ENCODE measurements at regions not wholly inside any gene's neighbourhood (a gene's known extent, or its start where the extent isn't known, plus 50 kb on each side); places are given as distances from the start of the nearest gene placed in this dataset.

- Histone ChIP-seq H3K4me1 (peaks cover 0 to 3% (median 0%) of the 10 kb centered on the region in 9 donors), H3K27me3 (no peaks in the 10 kb centered on the region), H3K27ac (no peak overlapping the region), H3K36me3 (no peaks in the 10 kb centered on the region), H3K4me3 (no peak overlapping the region), H3K9me3 (no peaks in the 10 kb centered on the region)
- no peak for DNase-seq
- no peak for TF ChIP-seq CTCF (IDR thresholded peaks at IDR 0.05)
- 87 to 91% methylated on average over 2 of the region's 2 CpGs for WGBS, 2 donors
- ATAC-seq: no peak
- intact Hi-C loops (cut with DNase I): no loop called here
Observed at GRCh38 chr6:154561750-154562149, 51.3 kb upstream of the CNKSR3 start.

GRCh38 chr6:154565331-154565730 is 54.8 kb upstream of the CNKSR3 start:
- no peak for TF ChIP-seq CTCF (IDR thresholded peaks at IDR 0.05)
- Histone ChIP-seq H3K36me3 (no peaks in the 10 kb centered on the region), H3K4me3 (no peak overlapping the region), H3K4me1 (peaks cover 0 to 8% (median 0%) of the 10 kb centered on the region in 9 donors), H3K9me3 (no peaks in the 10 kb centered on the region), H3K27ac (no peak overlapping the region), H3K27me3 (no peaks in the 10 kb centered on the region)
- ATAC-seq: no peak
- 94 to 97% methylated on average over 5 of the region's 5 CpGs for WGBS, 2 donors
- intact Hi-C loops (cut with DNase I): no loop called here
- no peak for DNase-seq

GRCh38 chr6:154566866-154567265 is 56.4 kb upstream of the CNKSR3 start:
- ATAC-seq (no peak), DNase-seq (no peak)
- H3K9me3 ChIP-seq: no peaks in the 10 kb centered on the region
- peaks cover 0 to 8% (median 0%) of the 10 kb centered on the region in 9 donors for H3K4me1 ChIP-seq
- H3K4me3 ChIP-seq: no peak overlapping the region
- intact Hi-C loops (cut with DNase I): no loop called here
- H3K36me3 ChIP-seq: no peaks in the 10 kb centered on the region
- WGBS, 2 donors: 89 to 94% methylated on average over 2 of the region's 2 CpGs
- TF ChIP-seq CTCF (IDR thresholded peaks at IDR 0.05): no peak
- no peaks in the 10 kb centered on the region for H3K27me3 ChIP-seq
- H3K27ac ChIP-seq: no peak overlapping the region

- no peak for TF ChIP-seq CTCF (IDR thresholded peaks at IDR 0.05)
- Histone ChIP-seq H3K4me3 (no peak overlapping the region), H3K36me3 (no peaks in the 10 kb centered on the region), H3K27me3 (no peaks in the 10 kb centered on the region), H3K4me1 (peaks cover 0 to 8% (median 0%) of the 10 kb centered on the region in 9 donors), H3K9me3 (no peaks in the 10 kb centered on the region), H3K27ac (no peak overlapping the region)
- intact Hi-C loops (cut with DNase I): no loop called here
- DNase-seq (no peak), ATAC-seq (no peak)
- 90 to 95% methylated on average over 6 of the region's 6 CpGs for WGBS, 2 donors
Observed at GRCh38 chr6:154567695-154568220, 57.3 kb upstream of the CNKSR3 start.

Measured in heart right ventricle (tissue), 16 donors.